ENCODE measurements at regions not wholly inside any gene's neighbourhood (a gene's known extent, or its start where the extent isn't known, plus 50 kb on each side); places are given as distances from the start of the nearest gene placed in this dataset.

- no peak for TF ChIP-seq TBP (IDR thresholded peaks at IDR 0.05; ENCODE audit: low read depth, low read length)
These were observed 512.3 kb downstream of the XIRP2 start (continued) for GRCh38 chr2:167400546-167400945.
